Stimulated activated CD4-positive, alpha-beta T cell treated with anti-CD3 and anti-CD28 coated beads, Interleukin-15, amount 100 ng/mL, for 48 hours (primary cell): ENCODE measurements at regions not wholly inside any gene's neighbourhood (a gene's known extent, or its start where the extent isn't known, plus 50 kb on each side); places are given as distances from the start of the nearest gene placed in this dataset.
A peak's percentile ranks its signal among the peaks of the same experiment; 100 is the strongest.

Source experiments
- DNase-seq, 2 donors: peaks; one replicate each; pipeline ENCODE4 v3.0.0-alpha.2; 2020; ENCODE audit warnings: low read depth in 2 of 2

- no peak for DNase-seq
These were observed 156.5 kb upstream of the MYL2 start for GRCh38 chr12:111076611-111077451.

- DNase-seq = no peak
These were observed 155.8 kb upstream of the MYL2 start for GRCh38 chr12:111076199-111076598.

GRCh38 chr12:111074965-111075364 is 154.6 kb upstream of the MYL2 start:
- DNase-seq = no peak

- no peak for DNase-seq
These were observed 154.2 kb upstream of the MYL2 start for GRCh38 chr12:111074559-111074958.

GRCh38 chr12:111073370-111073769 is 153.0 kb upstream of the MYL2 start:
- DNase-seq = no peak

- no peak for DNase-seq
These were observed 151.9 kb upstream of the MYL2 start for GRCh38 chr12:111072299-111072698.

GRCh38 chr12:111069886-111070285 is 149.5 kb upstream of the MYL2 start:
- DNase-seq = no peak

- DNase-seq = no peak
These were observed 147.9 kb upstream of the MYL2 start for GRCh38 chr12:111068290-111068689.

- no peak for DNase-seq
These were observed 147.1 kb upstream of the MYL2 start for GRCh38 chr12:111067498-111067897.

GRCh38 chr12:111066744-111067437 is 146.5 kb upstream of the MYL2 start:
- no peak for DNase-seq

- DNase-seq = no peak
These were observed 144.6 kb upstream of the MYL2 start for GRCh38 chr12:111064982-111065381.

GRCh38 chr12:111064154-111064553 is 143.8 kb upstream of the MYL2 start:
- no peak for DNase-seq

- no peak for DNase-seq
These were observed 143.1 kb upstream of the MYL2 start for GRCh38 chr12:111063295-111064026.

GRCh38 chr12:111057701-111058425 is 137.5 kb upstream of the MYL2 start:
- no peak for DNase-seq

GRCh38 chr12:111056618-111057521 is 136.5 kb upstream of the MYL2 start:
- peak; percentile 63 for DNase-seq

- DNase-seq = no peak
These were observed 135.0 kb upstream of the MYL2 start for GRCh38 chr12:111055181-111055880.

GRCh38 chr12:111048991-111049390 is 128.6 kb upstream of the MYL2 start:
- DNase-seq = no peak

GRCh38 chr12:111046896-111047295 is 126.5 kb upstream of the MYL2 start:
- no peak for DNase-seq

GRCh38 chr12:111045941-111046340 is 125.6 kb upstream of the MYL2 start:
- DNase-seq = no peak

GRCh38 chr12:111041091-111041490 is 120.7 kb upstream of the MYL2 start:
- no peak for DNase-seq
